ENCODE measurements at regions not wholly inside any gene's neighbourhood (a gene's known extent, or its start where the extent isn't known, plus 50 kb on each side); places are given as distances from the start of the nearest gene placed in this dataset.

- TF ChIP-seq CTCF (IDR thresholded peaks at IDR 0.05), result no peak
- TF ChIP-seq POLR2A (IDR thresholded peaks at IDR 0.05), result no peak
Measured at GRCh38 chr2:151040039-151040438, 221.6 kb downstream of the RBM43 start.
